ENCODE measurements at regions not wholly inside any gene's neighbourhood (a gene's known extent, or its start where the extent isn't known, plus 50 kb on each side); places are given as distances from the start of the nearest gene placed in this dataset.

GRCh38 chr15:98582900-98583554, 65.3 kb upstream of the IGF1R start:
- no peaks in the 10 kb centered on the region for H3K36me3 ChIP-seq
- no peak overlapping the region for H3K27ac ChIP-seq
- no peaks in the 10 kb centered on the region for H3K4me1 ChIP-seq
- no peak for TF ChIP-seq POLR2A (IDR thresholded peaks at IDR 0.05)
- no peak for TF ChIP-seq CTCF (IDR thresholded peaks at IDR 0.05)
- no peaks in the 10 kb centered on the region for H3K27me3 ChIP-seq
- DNase-seq = no peak
- H3K9me3 ChIP-seq = no peaks in the 10 kb centered on the region
- no peak overlapping the region for H3K4me3 ChIP-seq

- H3K9me3 ChIP-seq = no peaks in the 10 kb centered on the region
- no peaks in the 10 kb centered on the region for H3K36me3 ChIP-seq
- no peak for DNase-seq
- H3K27ac ChIP-seq = no peak overlapping the region
- H3K27me3 ChIP-seq = no peaks in the 10 kb centered on the region
- H3K4me1 ChIP-seq = no peaks in the 10 kb centered on the region
- no peak overlapping the region for H3K4me3 ChIP-seq
- TF ChIP-seq POLR2A (IDR thresholded peaks at IDR 0.05) = no peak
- TF ChIP-seq CTCF (IDR thresholded peaks at IDR 0.05) = no peak
These were observed 64.4 kb upstream of the IGF1R start for GRCh38 chr15:98583771-98584430.

- no peaks in the 10 kb centered on the region for H3K4me1 ChIP-seq
- no peaks in the 10 kb centered on the region for H3K36me3 ChIP-seq
- TF ChIP-seq POLR2A (IDR thresholded peaks at IDR 0.05) = no peak
- TF ChIP-seq CTCF (IDR thresholded peaks at IDR 0.05) = no peak
- H3K27ac ChIP-seq = no peak overlapping the region
- DNase-seq = no peak
- H3K4me3 ChIP-seq = no peak overlapping the region
- H3K27me3 ChIP-seq = no peaks in the 10 kb centered on the region
- no peaks in the 10 kb centered on the region for H3K9me3 ChIP-seq
These were observed 62.3 kb upstream of the IGF1R start for GRCh38 chr15:98586066-98586465.

GRCh38 chr15:98592136-98592535, 56.2 kb upstream of the IGF1R start:
- DNase-seq = peak in 1 of 3 donors; percentile 34
- Histone ChIP-seq H3K4me3 (no peak overlapping the region), H3K4me1 (no peaks in the 10 kb centered on the region), H3K9me3 (no peaks in the 10 kb centered on the region), H3K27ac (no peak overlapping the region), H3K27me3 (no peaks in the 10 kb centered on the region), H3K36me3 (no peaks in the 10 kb centered on the region)
- TF ChIP-seq POLR2A (IDR thresholded peaks at IDR 0.05) (no peak), CTCF (IDR thresholded peaks at IDR 0.05) (no peak)

GRCh38 chr15:98596131-98596530, 52.2 kb upstream of the IGF1R start:
- Histone ChIP-seq H3K36me3 (no peaks in the 10 kb centered on the region), H3K9me3 (no peaks in the 10 kb centered on the region), H3K4me1 (no peaks in the 10 kb centered on the region), H3K27me3 (no peaks in the 10 kb centered on the region), H3K4me3 (no peak overlapping the region), H3K27ac (peak overlapping the region in 1 of 4 donors; percentile 38)
- DNase-seq = no peak
- no peak for TF ChIP-seq POLR2A (IDR thresholded peaks at IDR 0.05)
- no peak for TF ChIP-seq CTCF (IDR thresholded peaks at IDR 0.05)
